PC-3 (cell line): ENCODE measurements at regions not wholly inside any gene's neighbourhood (a gene's known extent, or its start where the extent isn't known, plus 50 kb on each side); places are given as distances from the start of the nearest gene placed in this dataset.

Experiments used
- ATAC-seq: fragments of 200-7000 bp; cut with Tn5 transposase; 2 replicates; pipeline ENCODE4 v1.9.1; 2020; ENCODE audit warnings: mild to moderate bottlenecking, moderate library complexity
- BruUV-seq: library from RNA; stranded (reverse); fragments of 400-500 nt; replicated peaks from 2 replicates; lab custom pipeline; 2021; lab: Mats Ljungman, UMichigan
- CTCF ChIA-PET: fragments of 300-600 bp; sonication (Branson Sonifier 250); formaldehyde crosslinking; loops from one replicate; lab custom pipeline; 2022; ENCODE audit warnings: antibody characterized with exemption; lab: Charles Lee
- POLR2A ChIA-PET: fragments of 300-600 bp; sonication (Branson Sonifier 250); formaldehyde crosslinking; loops from one replicate; lab custom pipeline; 2022; ENCODE audit warnings: antibody characterized with exemption; ENCODE audit not compliant: unreplicated experiment; lab: Charles Lee
- DNase-seq: peaks from one replicate; pipeline ENCODE4 v3.0.0-alpha.2; 2015
- H2AFZ ChIP-seq: fragments of 300-600 bp; sonication (generic); 2 replicates; pipeline ENCODE4 v1.6.0; 2016; ENCODE audit warnings: antibody characterized with exemption, low read length
- H3F3A ChIP-seq: fragments of 300-600 bp; sonication (generic); one replicate; pipeline ENCODE4 v1.6.0; 2017; ENCODE audit warnings: antibody characterized with exemption, low read length, control low read depth, mild to moderate bottlenecking; ENCODE audit not compliant: unreplicated experiment
- H3K27ac ChIP-seq: fragments of 300-600 bp; sonication (generic); 2 replicates; pipeline ENCODE4 v1.5.1; 2016; ENCODE audit warnings: mild to moderate bottlenecking, low read length
- H3K27me3 ChIP-seq: fragments of 300-600 bp; sonication (generic); 2 replicates; pipeline ENCODE4 v1.6.1; 2016; ENCODE audit warnings: low read length, mixed read lengths
- H3K36me3 ChIP-seq: fragments of 300-600 bp; sonication (generic); 2 replicates; pipeline ENCODE4 v1.6.1; 2016; ENCODE audit warnings: low read depth, mixed run types, low read length, mixed read lengths
- H3K4me1 ChIP-seq: fragments of 300-600 bp; sonication (generic); 2 replicates; pipeline ENCODE4 v1.5.1; 2016; ENCODE audit warnings: low read length; ENCODE audit not compliant: insufficient read depth
- H3K4me2 ChIP-seq: fragments of 300-600 bp; sonication (generic); 2 replicates; pipeline ENCODE4 v1.6.0; 2016; ENCODE audit warnings: low read length
- H3K4me3 ChIP-seq: fragments of 300-600 bp; sonication (generic); 2 replicates; pipeline ENCODE4 v1.5.1; 2016; ENCODE audit warnings: mild to moderate bottlenecking, low read length, mixed read lengths
- H3K79me2 ChIP-seq: fragments of 300-600 bp; sonication (generic); 2 replicates; pipeline ENCODE4 v1.6.1; 2017; ENCODE audit warnings: low read length, mixed read lengths
- H3K9ac ChIP-seq: fragments of 300-600 bp; sonication (generic); 2 replicates; pipeline ENCODE4 v1.6.0; 2016; ENCODE audit warnings: mild to moderate bottlenecking, low read length
- H3K9me2 ChIP-seq: fragments of 300-600 bp; sonication (generic); replicated peaks from 2 replicates; pipeline ENCODE4 v1.6.1; 2016; ENCODE audit warnings: mixed run types, low read length, mixed read lengths
- H3K9me3 ChIP-seq: fragments of 300-600 bp; sonication (generic); 2 replicates; pipeline ENCODE4 v1.6.1; 2016; ENCODE audit warnings: low read length, mixed read lengths
- H4K20me1 ChIP-seq: fragments of 300-600 bp; sonication (generic); 2 replicates; pipeline ENCODE4 v1.6.1; 2016; ENCODE audit warnings: low read length, mixed read lengths
- CTCF ChIP-seq: fragments of 300-600 bp; sonication (generic); conservative IDR thresholded peaks from 2 replicates; pipeline ENCODE4 v1.5.1; 2017; ENCODE audit warnings: antibody characterized with exemption, low read depth, mild to moderate bottlenecking, low read length
- EZH2 ChIP-seq: fragments of 300-600 bp; sonication (generic); IDR thresholded peaks from one replicate; pipeline ENCODE4 v1.6.1; 2017; ENCODE audit warnings: antibody characterized with exemption, mild to moderate bottlenecking, low read length; ENCODE audit not compliant: unreplicated experiment
- EZH2phosphoT487 ChIP-seq: fragments of 300-600 bp; sonication (generic); IDR thresholded peaks from 2 replicates; pipeline ENCODE4 v1.6.1; 2018; ENCODE audit warnings: mild to moderate bottlenecking, antibody characterized with exemption, low read length, borderline replicate concordance
- intact Hi-C: fragments of 100-400 bp; cut with micrococcal nuclease; formaldehyde crosslinking; loops from 2 replicates; pipeline ENCODE4 v1.9.0; 2023

- no peaks in the 10 kb centered on the region for H3K27me3 ChIP-seq
- H4K20me1 ChIP-seq: no peaks in the 10 kb centered on the region
- POLR2A ChIA-PET: no interaction called here
- no peaks in the 10 kb centered on the region for H3K79me2 ChIP-seq
- H3K4me3 ChIP-seq: no peak overlapping the region
- H3K4me2 ChIP-seq: no peak overlapping the region
- TF ChIP-seq EZH2phosphoT487: no peak
- no peak for TF ChIP-seq CTCF
- TF ChIP-seq EZH2: no peak
- H3F3A ChIP-seq: no peaks in the 10 kb centered on the region
- H3K36me3 ChIP-seq: no peaks in the 10 kb centered on the region
- no peaks in the 10 kb centered on the region for H3K9me2 ChIP-seq
- H3K27ac ChIP-seq: no peak overlapping the region
- no peak for DNase-seq
- intact Hi-C loops: no loop called here
- H3K9ac ChIP-seq: no peak overlapping the region
- H3K4me1 ChIP-seq: no peaks in the 10 kb centered on the region
- CTCF ChIA-PET: no interaction called here
- H2AFZ ChIP-seq: no peak overlapping the region
- no peaks in the 10 kb centered on the region for H3K9me3 ChIP-seq
- no TSS peak for BruUV-seq
- no peak for ATAC-seq
These were observed 103.4 kb upstream of the TIAM1 start for GRCh38 chr21:31447505-31447904.

- Histone ChIP-seq H3K79me2 (no peaks in the 10 kb centered on the region), H3K4me2 (no peak overlapping the region), H3K36me3 (no peaks in the 10 kb centered on the region), H3F3A (no peaks in the 10 kb centered on the region), H3K9me2 (no peaks in the 10 kb centered on the region), H3K9me3 (no peaks in the 10 kb centered on the region), H3K4me3 (no peak overlapping the region), H3K27me3 (no peaks in the 10 kb centered on the region), H3K27ac (no peak overlapping the region), H3K4me1 (no peaks in the 10 kb centered on the region), H2AFZ (no peak overlapping the region), H3K9ac (no peak overlapping the region), H4K20me1 (no peaks in the 10 kb centered on the region)
- ChIA-PET POLR2A (no interaction called here), CTCF (no interaction called here)
- TF ChIP-seq EZH2 (no peak), EZH2phosphoT487 (no peak), CTCF (no peak)
- intact Hi-C loops: no loop called here
- ATAC-seq: no peak
- DNase-seq: no peak
- BruUV-seq: no TSS peak
These were observed 102.3 kb upstream of the TIAM1 start for GRCh38 chr21:31446226-31446855.

GRCh38 chr21:31445137-31445536 lies 101.1 kb upstream of the TIAM1 start:
- Histone ChIP-seq H2AFZ (no peak overlapping the region), H3K9me3 (no peaks in the 10 kb centered on the region), H3K27me3 (no peaks in the 10 kb centered on the region), H3K9me2 (no peaks in the 10 kb centered on the region), H3K79me2 (no peaks in the 10 kb centered on the region), H3K4me1 (no peaks in the 10 kb centered on the region), H3K9ac (no peak overlapping the region), H4K20me1 (no peaks in the 10 kb centered on the region), H3F3A (no peaks in the 10 kb centered on the region), H3K4me2 (no peak overlapping the region), H3K4me3 (no peak overlapping the region), H3K27ac (no peak overlapping the region), H3K36me3 (no peaks in the 10 kb centered on the region)
- BruUV-seq: no TSS peak
- intact Hi-C loops: no loop called here
- CTCF ChIA-PET: no interaction called here
- TF ChIP-seq EZH2: no peak
- no peak for TF ChIP-seq CTCF
- DNase-seq: no peak
- no peak for ATAC-seq
- POLR2A ChIA-PET: no interaction called here
